ENCODE measurements at regions not wholly inside any gene's neighbourhood (a gene's known extent, or its start where the extent isn't known, plus 50 kb on each side); places are given as distances from the start of the nearest gene placed in this dataset.
"Not testable (repeated sequence)": the region's sequence is repeated elsewhere in the genome, so short reads cannot be mapped to it uniquely, and the experiment has no call there.

GRCh38 chr12:13422291-13422690 lies 225.8 kb downstream of the EMP1 start:
- no peak for DNase-seq
- intact Hi-C loops (cut with DNase I): no loop called here

DNA sequence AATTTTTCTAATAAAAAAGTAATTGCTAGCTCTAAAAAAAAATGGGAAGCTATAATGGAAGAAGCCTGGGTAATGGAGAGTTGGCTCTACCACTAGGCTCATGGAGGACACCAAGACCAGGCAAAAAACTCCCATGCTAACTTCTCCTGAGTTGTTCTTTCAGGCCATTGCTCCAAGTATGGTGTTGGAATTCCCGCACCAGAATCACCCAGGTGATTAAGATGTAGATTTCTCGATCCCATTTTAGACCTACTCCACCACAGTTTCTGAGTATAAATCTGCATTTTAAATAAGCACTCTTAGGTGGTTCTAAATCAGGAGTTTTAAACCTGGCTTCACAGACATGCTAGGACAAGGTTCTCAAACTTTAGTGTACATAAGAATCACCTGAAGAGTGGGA lies 221.0 kb downstream of the EMP1 start:
- DNase-seq: no peak
- intact Hi-C loops (cut with DNase I): no loop called here

- DNase-seq: no peak
- intact Hi-C loops (cut with DNase I): no loop called here
Observed at GRCh38 chr12:13411287-13411686, 214.8 kb downstream of the EMP1 start.

DNA sequence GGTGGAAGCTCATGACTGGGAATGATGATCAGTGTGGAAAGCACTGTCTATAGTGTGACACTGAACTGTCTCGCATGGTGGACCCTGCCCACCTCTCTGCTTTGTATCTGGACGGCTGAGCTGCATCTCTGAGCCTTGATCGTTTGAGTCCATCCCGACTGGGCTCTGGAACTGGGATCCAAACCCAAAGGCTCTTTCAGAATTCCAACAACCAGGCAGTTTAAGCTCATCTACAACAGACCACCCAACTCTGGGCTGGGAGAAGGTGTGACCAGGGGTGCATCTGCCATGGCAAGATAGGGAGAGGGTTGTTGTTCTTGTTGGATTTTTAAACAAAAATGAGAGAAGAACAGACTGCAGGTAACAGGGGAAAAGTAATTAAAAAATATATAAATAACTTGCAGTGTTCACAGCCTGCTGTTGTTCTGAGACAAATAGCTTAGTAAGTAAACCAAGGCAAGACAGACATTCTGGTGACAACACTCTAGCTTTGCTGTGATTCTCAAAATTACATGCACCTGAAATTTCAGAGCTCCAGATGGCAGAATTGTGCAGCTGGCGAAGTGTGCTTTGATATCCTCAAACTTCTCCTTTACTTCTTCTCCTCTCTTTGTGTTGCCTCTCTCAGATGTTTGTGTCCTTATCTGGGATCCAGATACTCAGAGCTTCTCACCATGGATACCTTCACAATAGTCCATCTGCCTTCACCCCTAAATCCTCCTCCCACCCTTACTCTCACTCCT lies 209.6 kb downstream of the EMP1 start:
- intact Hi-C loops (cut with DNase I): no loop called here
- no peak for DNase-seq

DNA sequence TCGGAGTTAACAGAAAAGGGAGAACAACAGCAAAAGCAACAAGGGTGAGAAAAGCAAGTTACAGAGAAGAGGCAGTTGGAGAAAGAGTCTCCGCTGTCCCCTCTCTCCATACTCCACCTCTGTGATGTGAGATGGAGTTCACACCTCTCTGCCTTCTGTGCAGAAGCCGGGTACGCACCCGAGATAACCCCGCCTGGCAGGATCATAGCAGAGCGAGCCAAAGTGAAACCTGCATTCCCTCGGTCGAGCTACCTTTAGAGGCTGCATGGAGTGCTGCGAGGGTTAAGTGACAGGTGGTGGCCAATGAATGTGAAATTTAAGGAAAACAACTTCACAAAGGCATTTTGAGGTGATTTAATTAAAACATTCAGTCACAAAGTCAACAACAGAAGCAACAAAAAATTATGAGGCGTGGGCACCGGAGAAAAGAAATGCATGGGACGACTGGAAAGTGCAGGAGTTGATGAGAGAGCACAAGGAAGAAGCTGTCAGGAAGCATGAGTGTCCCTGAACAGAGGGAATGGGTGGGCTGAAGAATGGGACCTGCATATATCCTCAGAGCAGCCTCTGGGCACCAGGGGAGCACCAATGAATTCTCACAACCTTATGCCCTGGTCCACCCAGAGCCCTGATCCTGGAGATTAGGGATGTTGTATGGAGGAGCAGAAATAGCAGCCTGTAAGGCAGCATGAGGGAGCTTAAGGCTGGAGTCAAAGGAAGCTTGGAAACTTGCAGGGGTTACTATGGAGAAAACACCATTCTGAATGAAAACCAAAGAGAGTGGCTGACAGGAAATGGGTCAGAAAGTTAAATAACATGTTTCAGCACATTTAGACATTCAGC lies 208.3 kb downstream of the EMP1 start:
- no peak for DNase-seq

GRCh38 chr12:13404111-13404628 lies 207.6 kb downstream of the EMP1 start:
- DNase-seq: no peak
- intact Hi-C loops (cut with DNase I): no loop called here

More for the DNA sequence above, 208.3 kb downstream of the EMP1 start:
- intact Hi-C loops (cut with DNase I): no loop called here

DNA sequence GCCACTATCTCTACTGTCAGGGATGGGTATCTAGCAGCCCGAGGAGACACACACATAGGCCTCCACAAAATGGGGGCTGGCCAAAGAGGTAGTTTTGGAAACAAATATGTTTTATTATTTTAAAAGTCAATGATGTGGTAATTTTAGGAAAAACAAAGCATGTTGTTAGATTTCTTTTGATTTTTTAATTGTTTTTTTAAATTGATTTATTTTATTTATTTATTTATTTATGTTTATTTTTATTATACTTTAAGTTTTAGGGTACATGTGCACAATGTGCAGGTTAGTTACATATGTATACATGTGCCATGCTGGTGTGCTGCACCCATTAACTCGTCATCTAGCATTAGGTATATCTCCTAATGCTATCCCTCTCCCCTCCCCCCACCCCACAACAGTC lies 194.8 kb downstream of the EMP1 start:
- DNase-seq; intact Hi-C loops (cut with DNase I): not testable (repeated sequence)

DNA sequence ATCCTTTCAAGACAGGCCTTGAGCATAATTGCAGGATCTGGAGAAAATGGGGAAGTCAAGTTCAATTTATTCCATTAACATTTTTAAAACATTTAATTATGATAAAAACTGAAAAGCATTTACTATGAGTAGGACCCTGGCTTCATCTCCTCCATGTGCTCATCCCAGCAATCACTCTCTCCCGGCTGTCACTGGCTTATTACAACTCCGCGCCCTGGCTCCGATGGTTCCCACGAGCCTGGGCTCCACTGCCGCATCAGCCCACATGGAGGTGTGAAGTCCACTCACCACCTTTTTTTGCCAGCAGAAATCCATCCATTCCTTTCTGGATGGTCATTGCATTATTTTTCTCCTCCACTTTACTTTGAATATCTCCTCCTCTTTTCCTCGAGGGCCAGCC lies 194.4 kb downstream of the EMP1 start:
- no peak for DNase-seq
- intact Hi-C loops (cut with DNase I): no loop called here

DNA sequence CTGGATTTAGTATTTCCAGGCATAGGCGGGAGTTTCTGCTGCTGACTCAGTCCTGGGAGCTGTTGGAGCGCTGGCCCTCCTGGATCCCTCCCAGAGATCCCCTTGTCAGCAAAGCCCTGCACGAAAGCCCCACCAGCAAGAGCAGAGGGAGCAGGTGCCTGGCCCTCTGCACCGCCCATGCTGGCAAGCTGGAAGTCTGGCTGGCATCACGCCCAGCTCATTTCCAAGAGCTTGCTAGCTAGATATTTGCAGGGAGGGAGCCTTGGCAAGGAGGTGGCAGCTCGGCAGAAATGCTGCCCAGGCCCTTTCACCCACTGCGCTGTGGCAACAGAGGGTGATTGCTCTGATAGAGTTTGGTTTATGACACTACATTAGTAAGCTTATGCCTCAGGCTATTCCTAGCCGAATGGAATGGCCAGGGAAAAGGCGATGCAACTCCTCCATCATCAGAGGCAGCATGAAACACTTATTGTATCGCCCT lies 193.9 kb downstream of the EMP1 start:
- peak; percentile 84 to 98 (median 92) for DNase-seq
- intact Hi-C loops (cut with DNase I): no loop called here

- DNase-seq: no peak
- intact Hi-C loops (cut with DNase I): no loop called here
Observed at GRCh38 chr12:13387101-13387500, 190.6 kb downstream of the EMP1 start.

GRCh38 chr12:13386323-13387039 lies 190.0 kb downstream of the EMP1 start:
- DNase-seq: no peak
- intact Hi-C loops (cut with DNase I): no loop called here

GRCh38 chr12:13383379-13383778 lies 186.9 kb downstream of the EMP1 start:
- DNase-seq: no peak
- intact Hi-C loops (cut with DNase I): no loop called here

- intact Hi-C loops (cut with DNase I): no loop called here
- no peak for DNase-seq
Observed at GRCh38 chr12:13380297-13380696, 183.8 kb downstream of the EMP1 start.

- no peak for DNase-seq
- intact Hi-C loops (cut with DNase I): no loop called here
Observed at GRCh38 chr12:13379531-13380188, 183.1 kb downstream of the EMP1 start.

- intact Hi-C loops (cut with DNase I): no loop called here
- no peak for DNase-seq
Observed at GRCh38 chr12:13377698-13378097, 181.2 kb downstream of the EMP1 start.

DNA sequence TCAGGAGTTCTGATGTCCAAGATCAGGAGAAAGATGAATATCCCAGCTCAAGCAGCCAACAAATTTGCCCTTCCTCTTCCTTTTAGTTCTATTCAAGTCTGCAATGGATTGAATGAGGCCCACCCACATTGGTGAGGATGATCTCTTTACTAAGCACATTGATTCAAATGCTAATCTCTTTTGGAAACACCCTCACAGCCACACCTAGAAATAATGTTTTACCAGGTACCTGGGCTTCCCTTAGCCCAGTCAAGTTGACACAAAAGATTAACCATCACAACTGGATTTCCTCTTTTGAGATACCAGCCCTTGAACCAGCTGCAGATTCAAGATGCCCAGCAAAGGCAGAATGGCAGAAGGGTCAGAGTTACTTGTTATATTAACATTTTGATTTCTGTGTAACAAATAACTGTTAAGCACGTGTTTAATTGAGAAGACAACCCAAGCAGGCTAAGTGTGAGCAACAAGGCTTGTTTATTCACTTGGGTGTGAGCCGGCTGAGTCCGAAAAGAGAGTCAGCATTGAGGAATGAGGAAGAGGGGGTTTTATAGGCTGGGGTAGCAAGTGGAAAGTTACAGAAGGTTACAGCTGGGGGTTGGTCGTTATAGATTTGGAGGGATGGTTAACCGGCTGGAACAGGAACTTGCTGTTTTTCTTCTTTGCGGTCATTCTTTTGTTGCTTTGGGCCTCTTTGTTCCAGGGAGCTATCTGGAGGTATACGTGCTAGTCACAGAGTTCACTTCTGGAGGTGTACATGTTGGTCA lies 180.3 kb downstream of the EMP1 start:
- DNase-seq: no peak
- intact Hi-C loops (cut with DNase I): no loop called here

GRCh38 chr12:13375583-13376345 lies 179.2 kb downstream of the EMP1 start:
- no peak for DNase-seq
- intact Hi-C loops (cut with DNase I): no loop called here

- intact Hi-C loops (cut with DNase I): no loop called here
- DNase-seq: peak in 2 of 10 donors; percentile 66 to 80
Observed at GRCh38 chr12:13374793-13375192, 178.3 kb downstream of the EMP1 start.

- intact Hi-C loops (cut with DNase I): no loop called here
- DNase-seq: no peak
Observed at GRCh38 chr12:13373803-13374202, 177.3 kb downstream of the EMP1 start.
